ENCODE measurements at regions not wholly inside any gene's neighbourhood (a gene's known extent, or its start where the extent isn't known, plus 50 kb on each side); places are given as distances from the start of the nearest gene placed in this dataset.
A peak's percentile ranks its signal among the peaks of the same experiment; 100 is the strongest.

DNA sequence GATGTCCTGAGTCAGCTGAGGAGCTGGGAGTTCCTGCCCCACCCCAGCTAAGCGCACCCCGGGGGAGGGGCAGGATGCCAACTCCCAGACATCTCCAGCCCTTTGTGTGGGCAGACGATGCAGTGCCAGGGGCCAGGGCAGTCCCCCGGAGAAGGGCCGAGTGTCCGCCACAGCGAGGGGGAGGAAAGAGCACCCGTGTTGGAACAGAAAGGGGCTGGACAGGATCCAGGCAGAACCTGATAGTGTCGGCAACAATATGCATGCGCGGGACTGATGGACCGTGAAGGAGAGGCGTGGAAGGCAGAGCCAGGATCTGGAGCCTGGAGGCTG lies 1434.7 kb downstream of the BRD1 start:
- H3K27ac ChIP-seq (ENCODE audit: poor library complexity, severe bottlenecking): no peak overlapping the region
- H3K27me3 ChIP-seq (ENCODE audit: insufficient read depth, poor library complexity, severe bottlenecking): no peaks in the 10 kb centered on the region
- no peak for DNase-seq (ENCODE audit: low spot score)

DNA sequence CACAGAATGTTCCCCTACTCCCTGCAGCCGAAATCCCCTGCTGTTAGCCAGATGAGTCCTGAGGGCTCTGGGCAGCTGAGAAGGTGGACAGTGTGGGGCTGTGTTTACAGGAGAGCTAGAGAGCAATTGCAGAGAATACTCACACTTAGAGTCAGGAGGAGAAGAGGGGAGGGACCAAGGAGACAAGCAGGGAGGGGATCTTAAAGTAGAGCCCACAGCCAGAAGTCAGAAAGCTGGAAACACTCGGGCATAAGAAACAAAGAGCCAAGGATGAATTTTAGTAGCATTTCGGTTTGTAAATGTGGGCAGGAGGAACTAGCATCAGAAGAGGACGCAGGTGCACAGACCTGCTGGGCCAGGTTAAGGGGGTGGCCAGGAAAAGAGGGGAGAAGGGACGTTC lies 1435.9 kb downstream of the BRD1 start:
- H3K27ac ChIP-seq (ENCODE audit: poor library complexity, severe bottlenecking): no peak overlapping the region
- TF ChIP-seq, protein P1, sequence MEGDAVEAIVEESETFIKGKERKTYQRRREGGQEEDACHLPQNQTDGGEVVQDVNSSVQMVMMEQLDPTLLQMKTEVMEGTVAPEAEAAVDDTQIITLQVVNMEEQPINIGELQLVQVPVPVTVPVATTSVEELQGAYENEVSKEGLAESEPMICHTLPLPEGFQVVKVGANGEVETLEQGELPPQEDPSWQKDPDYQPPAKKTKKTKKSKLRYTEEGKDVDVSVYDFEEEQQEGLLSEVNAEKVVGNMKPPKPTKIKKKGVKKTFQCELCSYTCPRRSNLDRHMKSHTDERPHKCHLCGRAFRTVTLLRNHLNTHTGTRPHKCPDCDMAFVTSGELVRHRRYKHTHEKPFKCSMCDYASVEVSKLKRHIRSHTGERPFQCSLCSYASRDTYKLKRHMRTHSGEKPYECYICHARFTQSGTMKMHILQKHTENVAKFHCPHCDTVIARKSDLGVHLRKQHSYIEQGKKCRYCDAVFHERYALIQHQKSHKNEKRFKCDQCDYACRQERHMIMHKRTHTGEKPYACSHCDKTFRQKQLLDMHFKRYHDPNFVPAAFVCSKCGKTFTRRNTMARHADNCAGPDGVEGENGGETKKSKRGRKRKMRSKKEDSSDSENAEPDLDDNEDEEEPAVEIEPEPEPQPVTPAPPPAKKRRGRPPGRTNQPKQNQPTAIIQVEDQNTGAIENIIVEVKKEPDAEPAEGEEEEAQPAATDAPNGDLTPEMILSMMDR (IDR thresholded peaks at IDR 0.05; ENCODE audit: poor library complexity, severe bottlenecking): no peak

More for the DNA sequence above, 1434.7 kb downstream of the BRD1 start:
- no peaks in the 10 kb centered on the region for H3K36me3 ChIP-seq (ENCODE audit: low read depth)
- H3K9me3 ChIP-seq (ENCODE audit: severe bottlenecking): no peaks in the 10 kb centered on the region
- no peaks in the 10 kb centered on the region for H3K4me1 ChIP-seq (ENCODE audit: insufficient read depth, poor library complexity, severe bottlenecking)
- TF ChIP-seq, protein P1 (IDR thresholded peaks at IDR 0.05; ENCODE audit: poor library complexity, severe bottlenecking): no peak
- no peak overlapping the region for H3K4me3 ChIP-seq (ENCODE audit: severe bottlenecking)
- ATAC-seq (ENCODE audit: low read depth): no peak

DNA sequence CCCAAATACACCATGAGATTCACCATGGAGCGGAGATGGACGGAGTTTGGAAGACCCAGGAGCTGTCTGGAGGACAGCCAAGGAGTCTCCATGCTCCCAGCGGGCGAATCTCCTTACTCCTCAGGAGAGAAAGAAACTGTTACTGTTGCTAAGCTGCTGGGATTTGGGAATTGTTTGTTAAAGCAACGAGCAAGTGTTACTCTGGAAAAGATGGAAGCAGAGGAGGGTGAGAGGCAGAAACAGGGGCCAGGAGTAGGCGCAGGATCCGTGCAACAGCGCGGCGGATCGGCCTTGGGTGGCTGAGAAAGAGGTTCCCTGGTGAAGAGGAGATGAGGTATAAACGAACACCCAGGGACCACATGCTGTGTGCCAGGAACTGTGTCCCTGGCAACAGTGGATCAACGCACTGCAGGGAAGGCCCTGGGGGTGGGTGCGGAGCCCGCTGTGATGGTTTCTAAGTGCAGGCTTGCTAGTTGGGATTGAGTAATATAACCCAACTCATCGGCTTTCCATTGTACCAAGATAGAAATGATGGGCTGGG lies 1436.4 kb downstream of the BRD1 start:
- DNase-seq (ENCODE audit: low spot score): peak; percentile 19
- H3K9me3 ChIP-seq (ENCODE audit: severe bottlenecking): no peaks in the 10 kb centered on the region
- no peaks in the 10 kb centered on the region for H3K27me3 ChIP-seq (ENCODE audit: insufficient read depth, poor library complexity, severe bottlenecking)
- no peaks in the 10 kb centered on the region for H3K36me3 ChIP-seq (ENCODE audit: low read depth)
- no peak overlapping the region for H3K27ac ChIP-seq (ENCODE audit: poor library complexity, severe bottlenecking)
- no peak for ATAC-seq (ENCODE audit: low read depth)
- TF ChIP-seq, protein P1 (IDR thresholded peaks at IDR 0.05; ENCODE audit: poor library complexity, severe bottlenecking): no peak
- no peak overlapping the region for H3K4me3 ChIP-seq (ENCODE audit: severe bottlenecking)
- no peaks in the 10 kb centered on the region for H3K4me1 ChIP-seq (ENCODE audit: insufficient read depth, poor library complexity, severe bottlenecking)

More for the DNA sequence above, 1435.9 kb downstream of the BRD1 start:
- ATAC-seq (ENCODE audit: low read depth): no peak
- Histone ChIP-seq H3K4me1 (ENCODE audit: insufficient read depth, poor library complexity, severe bottlenecking) (no peaks in the 10 kb centered on the region), H3K9me3 (ENCODE audit: severe bottlenecking) (no peaks in the 10 kb centered on the region), H3K4me3 (ENCODE audit: severe bottlenecking) (no peak overlapping the region), H3K27me3 (ENCODE audit: insufficient read depth, poor library complexity, severe bottlenecking) (no peaks in the 10 kb centered on the region), H3K36me3 (ENCODE audit: low read depth) (no peaks in the 10 kb centered on the region)
- no peak for DNase-seq (ENCODE audit: low spot score)

DNA sequence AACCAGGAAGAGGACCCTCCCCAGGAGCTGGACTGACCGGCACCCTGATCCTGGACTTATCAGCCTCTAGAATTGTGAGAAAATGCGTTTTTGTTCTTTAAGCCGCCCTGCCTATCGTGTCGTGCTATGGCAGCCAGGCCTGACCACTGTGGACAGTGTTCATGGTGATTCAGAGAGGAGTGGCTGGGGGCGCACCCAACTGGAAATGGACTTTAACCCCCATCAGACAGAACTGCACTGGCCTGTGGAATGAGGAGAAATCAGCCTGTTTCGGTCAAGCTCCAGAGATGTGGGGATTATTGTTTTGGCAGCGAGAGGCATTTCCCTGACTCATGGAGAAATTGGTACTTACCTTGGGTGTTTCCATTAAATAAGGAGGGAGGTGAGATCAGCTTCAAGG lies 1437.8 kb downstream of the BRD1 start:
- Histone ChIP-seq H3K27ac (ENCODE audit: poor library complexity, severe bottlenecking) (no peak overlapping the region), H3K9me3 (ENCODE audit: severe bottlenecking) (peaks cover 2% of the 10 kb centered on the region), H3K27me3 (ENCODE audit: insufficient read depth, poor library complexity, severe bottlenecking) (no peaks in the 10 kb centered on the region), H3K4me3 (ENCODE audit: severe bottlenecking) (no peak overlapping the region), H3K4me1 (ENCODE audit: insufficient read depth, poor library complexity, severe bottlenecking) (no peaks in the 10 kb centered on the region), H3K36me3 (ENCODE audit: low read depth) (no peaks in the 10 kb centered on the region)
- TF ChIP-seq, protein P1 (IDR thresholded peaks at IDR 0.05; ENCODE audit: poor library complexity, severe bottlenecking): no peak
- peak; percentile 22 for DNase-seq (ENCODE audit: low spot score)
- ATAC-seq (ENCODE audit: low read depth): no peak

DNA sequence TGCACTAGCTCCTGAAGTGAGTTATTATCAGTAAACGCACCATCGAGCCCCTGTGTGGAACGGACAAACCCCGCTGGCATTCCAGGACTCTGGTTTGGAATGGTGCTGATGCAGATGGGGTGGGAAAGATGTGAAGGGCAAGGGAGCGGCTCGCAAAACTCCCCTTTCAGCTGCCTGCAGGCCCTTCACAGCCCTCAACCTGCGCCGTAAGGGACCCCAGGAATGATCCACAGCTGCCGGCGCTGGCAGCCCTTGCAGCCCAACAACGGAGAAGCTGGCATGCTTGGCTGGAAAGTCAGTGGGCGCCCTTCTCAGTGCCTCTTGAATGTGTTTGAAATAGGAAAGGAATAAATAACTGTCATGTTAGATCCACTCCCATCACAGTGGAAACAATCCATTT lies 1445.5 kb downstream of the BRD1 start:
- TF ChIP-seq, protein P1 (IDR thresholded peaks at IDR 0.05; ENCODE audit: poor library complexity, severe bottlenecking): no peak
- Histone ChIP-seq H3K9me3 (ENCODE audit: severe bottlenecking) (peaks cover 3% of the 10 kb centered on the region), H3K4me3 (ENCODE audit: severe bottlenecking) (no peak overlapping the region), H3K4me1 (ENCODE audit: insufficient read depth, poor library complexity, severe bottlenecking) (no peaks in the 10 kb centered on the region), H3K36me3 (ENCODE audit: low read depth) (no peaks in the 10 kb centered on the region), H3K27ac (ENCODE audit: poor library complexity, severe bottlenecking) (no peak overlapping the region), H3K27me3 (ENCODE audit: insufficient read depth, poor library complexity, severe bottlenecking) (no peaks in the 10 kb centered on the region)
- ATAC-seq (ENCODE audit: low read depth) (no peak), DNase-seq (ENCODE audit: low spot score) (peak; percentile 25)
